ENCODE measurements at regions not wholly inside any gene's neighbourhood (a gene's known extent, or its start where the extent isn't known, plus 50 kb on each side); places are given as distances from the start of the nearest gene placed in this dataset.

GRCh38 chr2:129880971-129881370 lies 98.5 kb upstream of the RAB6C start:
- DNase-seq = no peak

GRCh38 chr2:129881786-129882396 lies 97.6 kb upstream of the RAB6C start:
- no peak for DNase-seq

GRCh38 chr2:129882476-129882875 lies 97.0 kb upstream of the RAB6C start:
- DNase-seq = no peak

GRCh38 chr2:129883121-129883520 lies 96.3 kb upstream of the RAB6C start:
- no peak for DNase-seq

GRCh38 chr2:129884221-129884786 lies 95.2 kb upstream of the RAB6C start:
- no peak for DNase-seq

- DNase-seq = no peak
Observed at GRCh38 chr2:129885735-129886134, 93.7 kb upstream of the RAB6C start.

- no peak for DNase-seq
Observed at GRCh38 chr2:129887688-129888266, 91.7 kb upstream of the RAB6C start.

- no peak for DNase-seq
Observed at GRCh38 chr2:129888461-129888860, 91.0 kb upstream of the RAB6C start.

- DNase-seq = no peak
Observed at GRCh38 chr2:129888896-129889295, 90.6 kb upstream of the RAB6C start.

GRCh38 chr2:129891341-129892320 lies 87.8 kb upstream of the RAB6C start:
- no peak for DNase-seq

- DNase-seq = no peak
Observed at GRCh38 chr2:129892360-129892759, 87.1 kb upstream of the RAB6C start.

GRCh38 chr2:129892773-129893172 lies 86.7 kb upstream of the RAB6C start:
- no peak for DNase-seq

GRCh38 chr2:129893244-129893643 lies 86.2 kb upstream of the RAB6C start:
- DNase-seq = no peak

- DNase-seq = no peak
Observed at GRCh38 chr2:129894616-129895015, 84.8 kb upstream of the RAB6C start.

GRCh38 chr2:129895061-129895460 lies 84.4 kb upstream of the RAB6C start:
- DNase-seq = no peak

- no peak for DNase-seq
Observed at GRCh38 chr2:129895526-129896082, 83.9 kb upstream of the RAB6C start.

GRCh38 chr2:129896226-129897100 lies 83.0 kb upstream of the RAB6C start:
- DNase-seq = no peak

- no peak for DNase-seq
Observed at GRCh38 chr2:129901754-129902415, 77.6 kb upstream of the RAB6C start.

- DNase-seq = no peak
Observed at GRCh38 chr2:129902731-129903585, 76.5 kb upstream of the RAB6C start.

GRCh38 chr2:129903586-129904425 lies 75.7 kb upstream of the RAB6C start:
- DNase-seq = no peak
